ENCODE measurements at regions not wholly inside any gene's neighbourhood (a gene's known extent, or its start where the extent isn't known, plus 50 kb on each side); places are given as distances from the start of the nearest gene placed in this dataset.

GRCh38 chr5:74290634-74291241 is 349.8 kb downstream of the ENC1 start:
- no peak overlapping the region for H3K27ac ChIP-seq
- DNase-seq, result no peak

GRCh38 chr5:74289691-74290090 is 350.8 kb downstream of the ENC1 start:
- TF ChIP-seq CTCF (IDR thresholded peaks at IDR 0.05) (no peak), POLR2A (IDR thresholded peaks at IDR 0.05) (no peak)
- Histone ChIP-seq H3K4me3 (no peak overlapping the region), H3K27ac (peak overlapping the region; percentile 39 to 73), H3K27me3 (no peaks in the 10 kb centered on the region), H3K9me3 (no peaks in the 10 kb centered on the region), H3K4me1 (no peaks in the 10 kb centered on the region), H3K36me3 (no peaks in the 10 kb centered on the region)
- intact Hi-C loops (cut with DNase I; ENCODE audit: low total_unique reads), result no loop called here
- no peak for DNase-seq

More at GRCh38 chr5:74290634-74291241, 349.8 kb downstream of the ENC1 start:
- no peaks in the 10 kb centered on the region for H3K27me3 ChIP-seq
- intact Hi-C loops (cut with DNase I; ENCODE audit: low total_unique reads), result no loop called here
- no peaks in the 10 kb centered on the region for H3K9me3 ChIP-seq
- H3K36me3 ChIP-seq, result no peaks in the 10 kb centered on the region
- H3K4me1 ChIP-seq, result no peaks in the 10 kb centered on the region
- H3K4me3 ChIP-seq, result no peak overlapping the region
- TF ChIP-seq POLR2A (IDR thresholded peaks at IDR 0.05) (no peak), CTCF (IDR thresholded peaks at IDR 0.05) (no peak)

- no peak for DNase-seq
- TF ChIP-seq CTCF (IDR thresholded peaks at IDR 0.05) (no peak), POLR2A (IDR thresholded peaks at IDR 0.05) (no peak)
- Histone ChIP-seq H3K27ac (peak overlapping the region; percentile 39 to 73), H3K4me3 (no peak overlapping the region), H3K27me3 (no peaks in the 10 kb centered on the region), H3K9me3 (no peaks in the 10 kb centered on the region), H3K36me3 (no peaks in the 10 kb centered on the region), H3K4me1 (no peaks in the 10 kb centered on the region)
- intact Hi-C loops (cut with DNase I; ENCODE audit: low total_unique reads), result no loop called here
Observed at GRCh38 chr5:74289238-74289637, 351.3 kb downstream of the ENC1 start.

- TF ChIP-seq CTCF (IDR thresholded peaks at IDR 0.05) (no peak), POLR2A (IDR thresholded peaks at IDR 0.05) (no peak)
- no peaks in the 10 kb centered on the region for H3K4me1 ChIP-seq
- H3K27me3 ChIP-seq, result no peaks in the 10 kb centered on the region
- H3K4me3 ChIP-seq, result no peak overlapping the region
- peak overlapping the region; percentile 39 to 73 for H3K27ac ChIP-seq
- no peaks in the 10 kb centered on the region for H3K9me3 ChIP-seq
- intact Hi-C loops (cut with DNase I; ENCODE audit: low total_unique reads), result no loop called here
- H3K36me3 ChIP-seq, result no peaks in the 10 kb centered on the region
- DNase-seq, result peak; percentile 31 to 36
Observed at GRCh38 chr5:74288448-74289108, 351.9 kb downstream of the ENC1 start.

- DNase-seq, result no peak
- H3K4me1 ChIP-seq, result no peaks in the 10 kb centered on the region
- peak overlapping the region; percentile 39 to 73 for H3K27ac ChIP-seq
- no peaks in the 10 kb centered on the region for H3K36me3 ChIP-seq
- TF ChIP-seq CTCF (IDR thresholded peaks at IDR 0.05), result no peak
- no peak for TF ChIP-seq POLR2A (IDR thresholded peaks at IDR 0.05)
- no peak overlapping the region for H3K4me3 ChIP-seq
- intact Hi-C loops (cut with DNase I; ENCODE audit: low total_unique reads), result no loop called here
- H3K9me3 ChIP-seq, result no peaks in the 10 kb centered on the region
- no peaks in the 10 kb centered on the region for H3K27me3 ChIP-seq
Observed at GRCh38 chr5:74288038-74288437, 352.5 kb downstream of the ENC1 start.

Measured in uterus (tissue), 3 donors.